OCI-LY1 (cell line): ENCODE measurements at regions not wholly inside any gene's neighbourhood (a gene's known extent, or its start where the extent isn't known, plus 50 kb on each side); places are given as distances from the start of the nearest gene placed in this dataset.

ENCODE experiments used
- H2AFZ ChIP-seq: fragments of 200-600 bp; sonication (generic), shearing (Covaris generic); 2 replicates; pipeline ENCODE4 v1.6.0; 2014; ENCODE audit warnings: antibody characterized with exemption, mild to moderate bottlenecking, low read length
- H3F3A ChIP-seq: fragments of 200-600 bp; sonication (generic), shearing (Covaris generic); 2 replicates; pipeline ENCODE4 v1.6.0; 2014; ENCODE audit warnings: mild to moderate bottlenecking, antibody characterized with exemption, low read length, moderate library complexity; ENCODE audit not compliant: insufficient read depth
- H3K27ac ChIP-seq: fragments of 200-600 bp; sonication (generic); 2 replicates; pipeline ENCODE4 v1.5.1; 2014; ENCODE audit warnings: low read length, mixed run types, mild to moderate bottlenecking, low read depth; ENCODE audit not compliant: poor library complexity, severe bottlenecking
- H3K27me3 ChIP-seq: fragments of 200-600 bp; sonication (generic); 2 replicates; pipeline ENCODE4 v1.6.0; 2014; ENCODE audit warnings: antibody characterized with exemption, mild to moderate bottlenecking, low read length, moderate library complexity; ENCODE audit not compliant: insufficient read depth
- H3K36me3 ChIP-seq: fragments of 200-600 bp; sonication (generic); 2 replicates; pipeline ENCODE4 v1.6.1; 2014; ENCODE audit warnings: mild to moderate bottlenecking, antibody characterized with exemption, low read length, moderate library complexity, mixed read lengths; ENCODE audit not compliant: insufficient read depth
- H3K4me1 ChIP-seq: fragments of 200-600 bp; sonication (generic); 2 replicates; pipeline ENCODE4 v1.5.1; 2014; ENCODE audit warnings: mild to moderate bottlenecking, low read length, moderate library complexity; ENCODE audit not compliant: insufficient read depth, severe bottlenecking
- H3K4me2 ChIP-seq: fragments of 200-600 bp; sonication (generic), shearing (Covaris generic); 2 replicates; pipeline ENCODE4 v1.6.1; 2014; ENCODE audit warnings: low read length
- H3K4me3 ChIP-seq: fragments of 200-600 bp; sonication (generic); 2 replicates; pipeline ENCODE4 v1.5.1; 2014; ENCODE audit warnings: low read length, low read depth, mild to moderate bottlenecking, mixed read lengths; ENCODE audit not compliant: poor library complexity, severe bottlenecking
- H3K79me2 ChIP-seq: fragments of 200-600 bp; shearing (Covaris generic); 2 replicates; pipeline ENCODE4 v1.6.1; 2016; ENCODE audit warnings: mixed run types, low read length, mixed read lengths; ENCODE audit not compliant: insufficient read depth
- H3K9ac ChIP-seq: fragments of 200-600 bp; sonication (generic), shearing (Covaris generic); 2 replicates; pipeline ENCODE4 v1.6.1; 2014; ENCODE audit warnings: mild to moderate bottlenecking, low read length, mixed read lengths
- H3K9me2 ChIP-seq: fragments of 200-600 bp; sonication (generic), shearing (Covaris generic); 2 replicates; pipeline ENCODE4 v1.6.1; 2014; ENCODE audit warnings: low read depth, mild to moderate bottlenecking, low read length, mixed read lengths
- H3K9me3 ChIP-seq: fragments of 200-600 bp; shearing (Covaris generic); 2 replicates; pipeline ENCODE4 v1.6.1; 2014; ENCODE audit warnings: low read length, mixed read lengths
- H4K20me1 ChIP-seq: fragments of 200-600 bp; sonication (generic), shearing (Covaris generic); 2 replicates; pipeline ENCODE4 v1.6.0; 2016; ENCODE audit warnings: mild to moderate bottlenecking, low read length; ENCODE audit not compliant: insufficient read depth
- CTCF ChIP-seq: fragments of 200-600 bp; sonication (generic), shearing (Covaris generic); IDR thresholded peaks from 2 replicates; pipeline ENCODE4 v1.5.1; 2017; ENCODE audit warnings: mild to moderate bottlenecking, antibody characterized with exemption, low read length, moderate library complexity, mixed read lengths
- EZH2 ChIP-seq: fragments of 200-600 bp; sonication (generic), shearing (Covaris generic); IDR thresholded peaks from 2 replicates; pipeline ENCODE4 v1.8.0; 2017; ENCODE audit warnings: borderline replicate concordance, mixed run types, mild to moderate bottlenecking, antibody characterized with exemption, low read length, moderate library complexity, mixed read lengths

- no peak overlapping the region for H3K27ac ChIP-seq
- H3K27me3 ChIP-seq, result no peaks in the 10 kb centered on the region
- no peak overlapping the region for H3K4me2 ChIP-seq
- TF ChIP-seq CTCF (no peak), EZH2 (no peak)
- H3F3A ChIP-seq, result no peaks in the 10 kb centered on the region
- no peak overlapping the region for H2AFZ ChIP-seq
- no peaks in the 10 kb centered on the region for H3K9me2 ChIP-seq
- no peaks in the 10 kb centered on the region for H4K20me1 ChIP-seq
- H3K79me2 ChIP-seq, result no peaks in the 10 kb centered on the region
- H3K36me3 ChIP-seq, result no peaks in the 10 kb centered on the region
- H3K4me3 ChIP-seq, result no peak overlapping the region
- H3K4me1 ChIP-seq, result no peaks in the 10 kb centered on the region
- H3K9ac ChIP-seq, result no peak overlapping the region
- H3K9me3 ChIP-seq, result no peaks in the 10 kb centered on the region
Measured at GRCh38 chr1:173267453-173267945, 60.4 kb upstream of the TNFSF4 start.

DNA sequence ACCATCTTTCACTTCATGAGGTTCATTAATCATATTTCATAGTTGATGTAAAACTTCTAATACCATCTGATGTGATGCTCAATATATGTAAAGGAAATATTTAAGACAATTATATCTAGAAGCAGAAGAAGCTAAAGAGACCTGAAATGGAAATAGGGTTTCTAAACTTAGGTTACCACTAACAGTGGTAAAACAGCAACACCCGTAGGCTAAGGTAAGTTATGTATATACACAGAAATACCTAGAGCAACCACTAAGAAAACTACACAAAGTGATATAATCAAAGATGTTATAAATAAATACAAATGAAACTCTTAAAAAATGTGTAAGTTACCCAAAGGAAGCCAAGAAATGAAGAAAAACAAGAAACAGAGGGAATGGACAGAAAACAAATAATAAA is 61.1 kb upstream of the TNFSF4 start:
- Histone ChIP-seq H3K4me1 (no peaks in the 10 kb centered on the region), H3K4me2 (no peak overlapping the region), H3K79me2 (no peaks in the 10 kb centered on the region), H3K9ac (no peak overlapping the region), H2AFZ (no peak overlapping the region), H3K9me2 (no peaks in the 10 kb centered on the region), H3F3A (no peaks in the 10 kb centered on the region), H3K9me3 (no peaks in the 10 kb centered on the region), H3K27ac (no peak overlapping the region), H4K20me1 (no peaks in the 10 kb centered on the region), H3K4me3 (no peak overlapping the region), H3K27me3 (no peaks in the 10 kb centered on the region), H3K36me3 (no peaks in the 10 kb centered on the region)
- TF ChIP-seq EZH2 (no peak), CTCF (no peak)

- Histone ChIP-seq H3K4me3 (no peak overlapping the region), H3K4me2 (no peak overlapping the region), H3K27ac (no peak overlapping the region)
Measured at GRCh38 chr1:173268786-173269277, 61.7 kb upstream of the TNFSF4 start.

More at GRCh38 chr1:173268786-173269277, 61.7 kb upstream of the TNFSF4 start:
- Histone ChIP-seq H3K27me3 (no peaks in the 10 kb centered on the region), H3K79me2 (no peaks in the 10 kb centered on the region), H3K9me3 (no peaks in the 10 kb centered on the region), H2AFZ (no peak overlapping the region), H4K20me1 (no peaks in the 10 kb centered on the region), H3K9me2 (no peaks in the 10 kb centered on the region), H3F3A (no peaks in the 10 kb centered on the region), H3K36me3 (no peaks in the 10 kb centered on the region), H3K9ac (no peak overlapping the region), H3K4me1 (no peaks in the 10 kb centered on the region)
- TF ChIP-seq CTCF (no peak), EZH2 (no peak)
